Thyroid gland (tissue), 4 donors: ENCODE measurements at regions not wholly inside any gene's neighbourhood (a gene's known extent, or its start where the extent isn't known, plus 50 kb on each side); places are given as distances from the start of the nearest gene placed in this dataset.

Source experiments
- CTCF ChIP-seq, 6 experiments: fragments of 200-600 bp in 3 of 6; fragments of 450-650 bp in 3 of 6; sonication (generic) in 3 of 6; IDR thresholded peaks; one replicate each; pipeline ENCODE4 v1.5.1; 2016 to 2019; ENCODE audit warnings: antibody characterized with exemption in 6 of 6, mild to moderate bottlenecking in 2 of 6, inconsistent platforms in 1 of 6, moderate library complexity in 1 of 6
- POLR2A ChIP-seq, 2 donors: fragments of 450-650 bp; IDR thresholded peaks; one replicate each; pipeline ENCODE4 v1.6.1; 2017; ENCODE audit warnings: antibody characterized with exemption in 2 of 2, mild to moderate bottlenecking in 2 of 2, moderate library complexity in 1 of 2

DNA sequence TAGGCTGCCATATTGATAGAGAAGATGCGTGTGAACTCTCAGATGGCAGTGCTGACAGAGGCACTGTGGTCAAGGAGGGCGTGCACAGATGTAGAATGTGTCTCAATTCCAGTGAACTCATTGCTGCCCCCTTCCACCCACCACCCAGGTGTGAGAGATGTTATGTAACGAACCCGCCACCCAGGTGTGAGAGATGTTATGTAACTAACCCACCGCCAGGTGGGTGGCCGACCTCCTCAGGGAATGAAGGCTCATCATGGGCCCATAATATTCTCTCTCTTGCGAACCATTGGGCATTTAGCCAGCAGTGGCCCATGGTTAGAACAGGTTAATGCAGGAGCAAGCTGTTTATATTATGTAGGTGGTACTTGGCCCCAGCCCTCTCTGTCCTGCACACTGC, 140.4 kb upstream of the MTPN start:
- no peak for TF ChIP-seq CTCF (IDR thresholded peaks at IDR 0.05)
- no peak for TF ChIP-seq POLR2A (IDR thresholded peaks at IDR 0.05)
